ENCODE measurements at regions not wholly inside any gene's neighbourhood (a gene's known extent, or its start where the extent isn't known, plus 50 kb on each side); places are given as distances from the start of the nearest gene placed in this dataset.
"Not testable (repeated sequence)": the region's sequence is repeated elsewhere in the genome, so short reads cannot be mapped to it uniquely, and the experiment has no call there.

DNA sequence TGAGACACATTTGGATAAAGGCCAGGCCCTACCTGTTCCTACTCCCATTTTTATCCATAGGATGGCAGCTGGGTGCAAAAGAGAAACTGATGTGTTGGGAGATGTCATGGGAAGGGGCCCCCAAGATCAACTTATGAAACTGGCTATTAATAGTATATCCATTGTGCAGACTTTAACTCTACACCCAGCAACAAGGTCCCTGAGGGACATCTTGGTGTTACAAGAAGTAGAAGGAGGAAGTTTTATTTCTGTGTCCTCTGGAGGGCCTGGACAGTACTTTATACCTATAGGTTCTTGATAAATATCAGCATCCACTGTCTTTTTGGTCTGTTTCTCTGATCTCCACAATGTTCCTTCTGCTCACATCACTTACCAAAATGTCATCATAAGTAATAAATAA is 84.6 kb downstream of the BTG1 start:
- DNase-seq (ENCODE audit: low spot score), result no peak

- DNase-seq (ENCODE audit: low spot score), result no peak
Measured at GRCh38 chr12:92059960-92060359, 85.7 kb downstream of the BTG1 start.

- DNase-seq (ENCODE audit: low spot score), result no peak
Measured at GRCh38 chr12:92058664-92059063, 87.0 kb downstream of the BTG1 start.

DNA sequence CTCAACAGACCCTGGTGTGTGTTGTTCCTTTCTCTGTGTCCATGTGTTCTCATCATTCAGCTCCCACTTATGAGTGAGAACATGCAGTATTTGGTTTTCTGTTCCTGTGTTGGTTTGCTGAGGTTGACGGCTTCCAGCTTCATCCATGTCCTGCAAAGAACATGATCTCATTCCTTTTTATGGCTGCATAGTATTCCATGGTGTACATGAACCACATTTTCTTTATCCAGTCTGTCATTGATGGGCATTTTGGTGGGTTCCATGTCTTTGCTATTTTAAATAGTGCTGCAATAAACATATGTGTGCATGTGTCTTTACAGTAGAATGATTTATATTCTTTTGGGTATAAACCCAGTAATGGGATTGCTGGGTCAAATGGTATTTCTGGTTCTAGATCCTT is 88.9 kb downstream of the BTG1 start:
- DNase-seq (ENCODE audit: low spot score), result not testable (repeated sequence)

GRCh38 chr12:92056290-92056689 is 89.4 kb downstream of the BTG1 start:
- DNase-seq (ENCODE audit: low spot score), result no peak

- DNase-seq (ENCODE audit: low spot score), result peak; percentile 54
Measured at GRCh38 chr12:92055877-92056276, 89.8 kb downstream of the BTG1 start.

- no peak for DNase-seq (ENCODE audit: low spot score)
Measured at GRCh38 chr12:92051441-92051840, 94.2 kb downstream of the BTG1 start.

DNA sequence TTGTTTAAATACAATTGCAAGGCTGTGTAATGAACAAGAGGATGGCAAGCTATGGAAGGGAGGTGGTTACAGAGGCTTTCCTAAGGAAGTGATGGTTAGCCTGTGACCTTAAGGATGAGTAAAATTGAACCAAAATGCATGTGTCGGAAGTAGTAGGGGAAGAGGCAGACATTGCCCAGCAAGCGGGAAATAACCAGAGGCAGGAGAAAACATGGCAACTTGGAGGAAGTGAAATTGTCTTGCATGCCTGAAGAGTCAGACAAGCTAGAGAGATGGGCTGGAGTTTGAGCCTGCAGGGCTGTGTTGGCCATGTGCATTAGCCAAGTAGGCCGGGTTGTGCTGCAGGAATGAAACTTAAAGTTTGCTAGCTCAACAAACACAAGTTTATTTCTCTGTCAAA is 96.2 kb downstream of the BTG1 start:
- DNase-seq (ENCODE audit: low spot score), result no peak

DNA sequence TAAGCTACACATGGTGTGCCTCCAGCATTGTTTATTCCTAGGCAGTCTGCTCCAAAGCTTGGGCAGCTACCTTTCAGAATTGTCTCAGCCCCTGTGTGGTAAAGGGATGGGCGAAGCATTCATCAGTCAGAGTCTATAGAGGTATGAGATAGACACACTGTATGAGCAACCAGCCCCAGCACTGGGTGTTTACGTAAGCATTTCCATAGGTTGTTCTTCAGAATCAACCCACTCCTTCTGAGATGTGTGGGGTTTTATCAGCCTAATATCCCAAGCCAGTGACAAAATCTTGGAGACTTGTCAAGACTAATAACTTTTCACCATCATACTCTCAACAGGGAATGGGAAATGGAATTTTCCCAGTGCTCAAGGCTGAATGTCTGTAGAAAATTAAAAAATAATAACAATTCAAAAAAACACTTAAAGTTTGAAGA is 98.2 kb downstream of the BTG1 start:
- DNase-seq (ENCODE audit: low spot score), result no peak

- no peak for DNase-seq (ENCODE audit: low spot score)
Measured at GRCh38 chr12:92046557-92047392, 98.9 kb downstream of the BTG1 start.

DNA sequence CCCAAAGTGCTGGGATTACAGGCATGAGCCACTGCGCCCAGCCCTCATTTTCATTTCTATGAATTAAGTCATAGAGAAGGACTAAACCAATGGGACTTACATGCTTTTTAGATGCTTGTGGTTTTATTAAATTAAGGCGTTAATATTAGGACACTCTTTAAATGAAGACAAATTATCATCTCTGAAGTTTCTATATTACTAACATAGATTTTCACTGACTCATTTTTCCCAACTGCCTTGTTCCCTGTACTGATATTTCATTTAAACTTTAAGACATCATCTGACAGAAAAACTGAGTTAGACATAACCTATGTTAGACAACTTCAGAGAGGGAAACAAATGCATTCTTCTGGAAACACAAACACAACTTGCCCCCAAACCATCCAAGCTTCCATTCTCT is 99.8 kb downstream of the BTG1 start:
- no peak for DNase-seq (ENCODE audit: low spot score)

- DNase-seq (ENCODE audit: low spot score), result no peak
Measured at GRCh38 chr12:92044435-92044834, 101.2 kb downstream of the BTG1 start.

GRCh38 chr12:92042791-92043531 is 102.7 kb downstream of the BTG1 start:
- no peak for DNase-seq (ENCODE audit: low spot score)

DNA sequence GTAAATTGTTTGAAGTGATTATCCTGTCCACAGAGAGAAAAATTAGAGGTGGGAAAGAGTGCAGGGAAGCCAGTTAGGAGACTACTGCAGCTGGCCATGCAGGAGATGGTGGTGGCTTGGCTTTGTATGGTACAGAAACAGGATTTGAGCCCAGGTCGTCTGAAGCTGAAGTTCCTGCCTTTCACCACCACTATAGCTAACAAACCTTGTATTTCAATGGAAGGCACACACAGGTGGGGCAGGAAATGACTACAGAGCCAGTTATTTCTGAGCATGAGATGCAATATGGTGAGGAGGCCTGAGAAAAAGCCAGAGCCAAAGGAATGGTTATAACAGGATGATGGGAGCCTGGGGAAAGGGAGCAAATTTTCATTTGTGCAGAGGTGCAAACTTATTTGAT is 103.9 kb downstream of the BTG1 start:
- DNase-seq (ENCODE audit: low spot score), result no peak

- no peak for DNase-seq (ENCODE audit: low spot score)
Measured at GRCh38 chr12:92039046-92039445, 106.6 kb downstream of the BTG1 start.

- DNase-seq (ENCODE audit: low spot score), result no peak
Measured at GRCh38 chr12:92038476-92038875, 107.2 kb downstream of the BTG1 start.

GRCh38 chr12:92036771-92037453 is 108.7 kb downstream of the BTG1 start:
- DNase-seq (ENCODE audit: low spot score), result no peak

DNA sequence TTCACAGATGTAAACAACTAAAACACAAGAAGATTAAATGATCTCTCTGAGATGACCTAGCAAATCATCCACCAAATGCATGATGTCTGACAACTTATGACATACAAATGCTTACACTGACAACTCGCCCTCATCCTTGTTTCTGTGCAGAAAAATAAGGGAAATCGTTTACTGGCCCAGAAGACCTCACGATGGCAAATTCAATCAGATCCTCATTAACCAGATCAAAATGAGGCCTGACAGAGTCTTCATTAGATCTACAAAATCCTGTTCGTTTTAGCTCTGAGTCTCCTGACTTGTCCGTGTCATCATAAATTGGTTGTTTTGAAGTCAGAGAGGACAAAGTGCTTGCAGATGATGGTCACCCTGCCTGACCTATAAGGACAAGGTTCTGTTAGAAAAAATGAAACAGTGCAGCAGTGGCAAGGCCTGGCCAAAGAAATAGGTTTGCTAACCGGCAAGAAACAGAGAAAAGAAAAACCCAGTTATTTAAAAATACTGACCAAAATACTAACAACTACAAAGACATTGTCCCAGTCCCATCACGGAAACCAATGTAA is 109.5 kb downstream of the BTG1 start:
- no peak for DNase-seq (ENCODE audit: low spot score)

- DNase-seq (ENCODE audit: low spot score), result no peak
Measured at GRCh38 chr12:92035477-92035876, 110.2 kb downstream of the BTG1 start.

GRCh38 chr12:92034858-92035401 is 110.7 kb downstream of the BTG1 start:
- peak; percentile 76 for DNase-seq (ENCODE audit: low spot score)

- DNase-seq (ENCODE audit: low spot score), result no peak
Measured at GRCh38 chr12:92034083-92034482, 111.6 kb downstream of the BTG1 start.

DNA sequence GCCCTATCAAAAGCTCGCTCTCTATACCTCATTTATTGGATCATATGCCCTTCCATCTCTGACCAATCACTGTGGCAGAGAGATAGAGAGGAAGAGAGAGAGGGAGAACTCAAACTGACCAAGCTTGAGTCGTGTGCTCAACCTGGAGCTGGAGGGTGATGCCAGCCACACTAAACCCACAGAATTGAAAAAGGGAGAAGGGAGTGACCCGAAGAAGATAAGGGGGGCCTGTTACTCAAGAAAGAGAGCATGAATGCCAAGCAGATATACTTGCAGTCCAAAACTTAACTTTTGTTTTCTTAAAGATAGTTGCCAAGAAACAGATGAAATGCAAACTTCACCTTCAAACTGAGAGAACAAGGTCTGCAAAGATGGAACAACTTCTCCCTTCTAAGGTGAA is 112.7 kb downstream of the BTG1 start:
- no peak for DNase-seq (ENCODE audit: low spot score)
